Suprapubic skin (tissue), 4 donors: ENCODE measurements at regions not wholly inside any gene's neighbourhood (a gene's known extent, or its start where the extent isn't known, plus 50 kb on each side); places are given as distances from the start of the nearest gene placed in this dataset.

ENCODE experiments used
- DNase-seq, 2 donors: peaks; one replicate each; pipeline ENCODE4 v3.0.0-alpha.2; 2019; ENCODE audit warnings: low spot score in 2 of 2
- H3K27ac ChIP-seq: fragments of 200-600 bp; sonication (generic); one replicate; pipeline ENCODE4 v1.5.1; 2019
- H3K27me3 ChIP-seq: fragments of 200-600 bp; sonication (generic); one replicate; pipeline ENCODE4 v1.5.1; 2019
- H3K36me3 ChIP-seq: fragments of 200-600 bp; sonication (generic); one replicate; pipeline ENCODE4 v1.5.1; 2019
- H3K4me1 ChIP-seq: fragments of 200-600 bp; sonication (generic); one replicate; pipeline ENCODE4 v1.5.1; 2019
- H3K4me3 ChIP-seq: fragments of 200-600 bp; sonication (generic); one replicate; pipeline ENCODE4 v1.5.1; 2019; ENCODE audit warnings: mild to moderate bottlenecking
- H3K9me3 ChIP-seq: fragments of 200-600 bp; sonication (generic); one replicate; pipeline ENCODE4 v1.5.1; 2019
- CTCF ChIP-seq, 2 donors: fragments of 200-600 bp in 1 of 2; fragments of 450-650 bp in 1 of 2; sonication (generic) in 1 of 2; IDR thresholded peaks; one replicate each; pipeline ENCODE4 v1.5.1; 2016 to 2019; ENCODE audit warnings: antibody characterized with exemption in 2 of 2, mild to moderate bottlenecking in 1 of 2, moderate library complexity in 1 of 2
- EP300 ChIP-seq: sonication (generic); formaldehyde crosslinking; IDR thresholded peaks from one replicate; pipeline ENCODE4 v1.6.1; 2017; ENCODE audit warnings: antibody characterized with exemption
- POLR2A ChIP-seq, 2 donors: fragments of 450-650 bp; IDR thresholded peaks; one replicate each; pipeline ENCODE4 v1.6.1; 2017; ENCODE audit warnings: antibody characterized with exemption in 2 of 2, mild to moderate bottlenecking in 2 of 2, moderate library complexity in 2 of 2
- POLR2AphosphoS5 ChIP-seq, 3 donors: sonication (generic); formaldehyde crosslinking; IDR thresholded peaks; one replicate each; pipeline ENCODE4 v1.6.1; 2017; ENCODE audit warnings: antibody characterized with exemption in 3 of 3
- WGBS: methylation state at CpG from one replicate; pipeline ENCODE4 v1.1.5; 2018; 5-methylcytosine and 5-hydroxymethylcytosine counted together

- Histone ChIP-seq H3K4me3 (no peak overlapping the region), H3K27ac (no peak overlapping the region), H3K9me3 (no peaks in the 10 kb centered on the region), H3K36me3 (no peaks in the 10 kb centered on the region), H3K27me3 (no peaks in the 10 kb centered on the region), H3K4me1 (no peaks in the 10 kb centered on the region)
- TF ChIP-seq EP300: no peak
- no peak for TF ChIP-seq CTCF (IDR thresholded peaks at IDR 0.05)
- no peak for TF ChIP-seq POLR2AphosphoS5 (IDR thresholded peaks at IDR 0.05)
- no peak for TF ChIP-seq POLR2A (IDR thresholded peaks at IDR 0.05)
- no peak for DNase-seq
- WGBS: 84% methylated on average over 5 of the region's 5 CpGs
Measured at GRCh38 chr1:119314001-119314796, 54.4 kb upstream of the HAO2 start.

DNA sequence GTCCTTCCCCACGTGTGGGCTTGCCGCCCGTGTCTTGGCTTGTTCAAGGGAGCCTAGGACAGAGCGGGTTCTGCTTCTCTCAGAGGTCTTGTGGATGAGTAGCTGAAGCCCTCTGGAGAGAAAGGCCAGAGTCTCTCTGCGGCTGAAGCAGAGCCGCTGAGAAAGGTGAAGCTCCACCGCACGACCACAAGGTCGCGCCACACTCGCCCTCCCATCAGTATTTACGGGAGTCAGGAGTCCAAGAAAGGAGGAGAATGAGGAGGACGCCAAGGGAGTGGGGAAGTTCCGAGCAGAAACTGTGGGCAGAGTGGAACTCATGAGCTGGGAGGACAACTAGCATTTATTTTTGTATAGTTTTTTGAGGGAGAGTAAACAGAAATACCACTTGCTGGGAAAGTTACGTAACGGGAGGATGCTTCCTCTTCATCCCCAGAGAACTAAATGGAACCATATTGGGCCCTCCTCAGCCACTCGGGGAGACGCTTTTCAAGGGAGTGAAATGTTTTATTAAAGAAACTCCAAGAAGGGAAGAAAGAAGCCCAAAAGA lies 51.6 kb upstream of the HAO2 start:
- no peak for TF ChIP-seq EP300
- TF ChIP-seq CTCF (IDR thresholded peaks at IDR 0.05): peak in 1 of 2 donors; percentile 18
- TF ChIP-seq POLR2A (IDR thresholded peaks at IDR 0.05): no peak
- no peak for TF ChIP-seq POLR2AphosphoS5 (IDR thresholded peaks at IDR 0.05)

DNA sequence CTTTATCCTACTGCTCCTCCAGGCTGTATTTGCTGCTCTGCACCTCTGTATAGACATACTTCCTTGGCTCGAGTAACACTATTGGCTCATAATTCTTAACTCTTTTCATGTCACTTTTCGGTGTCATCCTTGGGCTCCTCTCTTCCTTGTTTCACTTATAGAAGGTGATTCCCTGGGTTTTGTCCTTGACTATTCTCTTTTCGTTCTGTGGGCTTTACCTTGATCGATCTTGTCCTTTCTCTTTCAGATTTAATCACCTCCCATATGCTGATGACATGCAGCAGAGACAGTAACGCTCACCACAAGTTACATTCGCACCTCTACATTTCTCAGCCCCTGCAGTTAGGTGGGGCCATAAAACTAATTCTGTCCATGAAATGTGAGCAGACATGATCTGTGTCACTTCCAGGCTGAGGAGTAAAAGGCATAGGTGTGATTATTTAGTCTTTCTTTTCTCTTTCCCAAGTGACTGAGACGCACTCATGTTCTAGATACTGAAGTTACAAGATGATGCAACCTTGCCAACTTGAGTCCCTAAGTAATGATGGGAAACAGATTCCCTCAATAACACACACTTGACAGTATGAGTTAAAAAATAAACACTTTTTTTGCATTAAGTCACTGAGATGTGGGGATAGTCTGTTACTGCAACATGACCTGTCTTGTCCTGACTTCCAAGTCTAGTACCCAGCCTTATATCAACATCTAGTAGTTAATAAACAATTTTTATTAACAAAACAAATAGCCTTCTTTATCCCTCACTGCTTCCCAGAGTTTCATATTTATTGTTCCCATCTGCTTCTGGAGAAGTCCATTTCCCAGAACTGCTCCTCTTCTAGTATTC lies 49.9 kb upstream of the HAO2 start:
- DNase-seq: no peak
- Histone ChIP-seq H3K9me3 (no peaks in the 10 kb centered on the region), H3K27me3 (no peaks in the 10 kb centered on the region), H3K36me3 (no peaks in the 10 kb centered on the region), H3K4me1 (no peaks in the 10 kb centered on the region), H3K4me3 (no peak overlapping the region), H3K27ac (no peak overlapping the region)
- TF ChIP-seq EP300: no peak
- no peak for TF ChIP-seq POLR2AphosphoS5 (IDR thresholded peaks at IDR 0.05)
- no peak for TF ChIP-seq CTCF (IDR thresholded peaks at IDR 0.05)
- no peak for TF ChIP-seq POLR2A (IDR thresholded peaks at IDR 0.05)
- 82% methylated on average over 7 of the region's 7 CpGs for WGBS

More for the DNA sequence above, 51.6 kb upstream of the HAO2 start:
- WGBS: 75% methylated on average over 18 of the region's 18 CpGs
- Histone ChIP-seq H3K36me3 (no peaks in the 10 kb centered on the region), H3K4me1 (no peaks in the 10 kb centered on the region), H3K27me3 (no peaks in the 10 kb centered on the region), H3K27ac (no peak overlapping the region), H3K4me3 (no peak overlapping the region), H3K9me3 (no peaks in the 10 kb centered on the region)
- DNase-seq: no peak
